ENCODE measurements at regions not wholly inside any gene's neighbourhood (a gene's known extent, or its start where the extent isn't known, plus 50 kb on each side); places are given as distances from the start of the nearest gene placed in this dataset.

GRCh38 chr2:100645695-100646429 is 83.1 kb downstream of the PDCL3 start:
- no peak for TF ChIP-seq JUND (IDR thresholded peaks at IDR 0.05; ENCODE audit: low read depth)
- no peak for DNase-seq (ENCODE audit: low read depth in 1 of 2, low spot score in 1 of 2)
- in situ Hi-C loops (cut with HindIII; ENCODE audit: low pct_unique_long_range_greater_than_20kb, low sequenced_read_pairs): no loop called here

- no peak for TF ChIP-seq JUND (IDR thresholded peaks at IDR 0.05; ENCODE audit: low read depth)
- DNase-seq (ENCODE audit: low read depth in 1 of 2, low spot score in 1 of 2): no peak
- in situ Hi-C loops (cut with HindIII; ENCODE audit: low pct_unique_long_range_greater_than_20kb, low sequenced_read_pairs): no loop called here
Measured at GRCh38 chr2:100647709-100648108, 84.9 kb downstream of the PDCL3 start.

DNA sequence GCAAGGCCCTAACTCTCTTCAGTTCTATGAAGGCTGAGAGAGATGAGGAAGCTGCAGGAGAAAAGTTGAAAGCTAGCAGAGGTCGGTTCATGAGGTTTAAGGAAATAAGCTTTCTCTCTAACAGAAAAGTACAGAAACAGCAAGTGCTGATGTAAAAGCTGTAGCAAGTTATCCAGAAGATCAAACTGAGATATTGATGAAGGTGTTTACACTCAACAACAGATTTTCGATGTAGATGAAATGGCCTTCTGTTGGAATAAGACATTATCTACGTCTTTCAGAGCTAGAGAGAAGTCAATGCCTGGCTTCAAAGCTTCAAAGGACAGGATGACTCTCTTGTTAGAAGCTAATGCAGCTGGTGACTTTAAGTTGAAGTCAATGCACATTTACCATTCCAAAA is 87.4 kb downstream of the PDCL3 start:
- no peak for DNase-seq (ENCODE audit: low read depth in 1 of 2, low spot score in 1 of 2)
- in situ Hi-C loops (cut with HindIII; ENCODE audit: low pct_unique_long_range_greater_than_20kb, low sequenced_read_pairs): no loop called here
- no peak for TF ChIP-seq JUND (IDR thresholded peaks at IDR 0.05; ENCODE audit: low read depth)

DNA sequence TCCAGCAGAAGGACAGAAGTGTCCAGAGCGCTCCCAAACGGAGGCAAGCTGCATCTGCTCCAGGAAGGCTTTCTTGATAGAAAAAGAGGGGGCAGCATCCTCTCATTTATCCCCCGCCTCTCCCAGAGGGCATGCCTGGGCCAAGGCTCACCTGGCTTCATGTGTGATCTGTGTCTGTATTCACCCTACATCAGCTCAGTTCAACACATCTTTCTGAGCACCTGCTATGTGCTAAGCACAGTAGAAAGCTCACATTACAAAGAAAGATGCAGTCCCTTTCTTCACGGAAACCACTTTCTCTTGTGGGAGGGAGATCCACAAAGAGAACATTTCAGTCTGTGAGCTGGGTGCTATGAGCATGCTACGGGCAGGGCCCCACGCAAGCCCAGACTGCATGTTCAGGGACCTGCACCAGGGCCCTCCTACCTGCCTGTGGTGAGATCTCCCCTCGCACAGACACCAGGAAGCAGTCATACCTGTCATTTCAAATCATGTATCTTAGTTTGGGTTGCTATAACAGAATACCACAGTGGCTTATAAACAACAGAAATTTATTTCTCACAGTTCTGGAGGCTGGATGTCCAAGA is 90.7 kb downstream of the PDCL3 start:
- in situ Hi-C loops (cut with HindIII; ENCODE audit: low pct_unique_long_range_greater_than_20kb, low sequenced_read_pairs): no loop called here
- TF ChIP-seq JUND (IDR thresholded peaks at IDR 0.05; ENCODE audit: low read depth): no peak
- DNase-seq (ENCODE audit: low read depth in 1 of 2, low spot score in 1 of 2): no peak

GRCh38 chr2:100654611-100655010 is 91.8 kb downstream of the PDCL3 start:
- in situ Hi-C loops (cut with HindIII; ENCODE audit: low pct_unique_long_range_greater_than_20kb, low sequenced_read_pairs): no loop called here
- no peak for TF ChIP-seq JUND (IDR thresholded peaks at IDR 0.05; ENCODE audit: low read depth)
- no peak for DNase-seq (ENCODE audit: low read depth in 1 of 2, low spot score in 1 of 2)

GRCh38 chr2:100655446-100655845 is 92.7 kb downstream of the PDCL3 start:
- in situ Hi-C loops (cut with HindIII; ENCODE audit: low pct_unique_long_range_greater_than_20kb, low sequenced_read_pairs): no loop called here
- DNase-seq (ENCODE audit: low read depth in 1 of 2, low spot score in 1 of 2): no peak

DNA sequence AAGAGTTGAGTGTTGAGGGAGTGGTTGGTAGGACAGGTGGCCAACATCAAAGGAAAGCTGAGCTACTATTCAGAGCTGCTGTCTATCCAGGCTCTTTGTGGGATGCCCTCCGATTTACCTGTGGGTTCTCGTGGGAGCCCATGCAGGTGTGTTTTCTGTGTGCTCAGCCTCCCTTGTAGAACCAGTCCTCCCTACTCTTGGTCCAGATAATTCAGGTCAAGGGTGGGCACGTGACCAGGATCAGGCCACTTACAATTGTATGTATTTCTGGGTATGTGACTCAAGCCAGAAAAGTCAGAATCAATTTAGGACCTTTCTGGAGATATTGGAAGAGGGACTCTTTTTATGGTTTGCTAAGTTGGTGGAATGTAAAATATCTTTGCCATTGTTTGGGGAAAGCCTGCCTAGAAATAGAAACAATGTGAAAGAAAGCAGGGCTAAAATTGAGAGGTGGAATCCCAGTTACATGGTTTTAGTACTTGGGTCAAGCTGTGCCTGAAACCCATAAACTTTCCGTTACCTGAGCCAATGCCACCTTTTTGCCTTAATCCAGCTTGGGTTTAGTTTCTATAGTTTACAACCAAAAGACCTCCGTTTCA is 93.2 kb downstream of the PDCL3 start:
- in situ Hi-C loops (cut with HindIII; ENCODE audit: low pct_unique_long_range_greater_than_20kb, low sequenced_read_pairs): no loop called here
- peak in 1 of 2 experiments; percentile 3 for DNase-seq (ENCODE audit: low read depth in 1 of 2, low spot score in 1 of 2)
- no peak for TF ChIP-seq JUND (IDR thresholded peaks at IDR 0.05; ENCODE audit: low read depth)

More at GRCh38 chr2:100655446-100655845, 92.7 kb downstream of the PDCL3 start:
- TF ChIP-seq JUND (IDR thresholded peaks at IDR 0.05; ENCODE audit: low read depth): no peak

GRCh38 chr2:100658017-100658416 is 95.2 kb downstream of the PDCL3 start:
- no peak for DNase-seq (ENCODE audit: low read depth in 1 of 2, low spot score in 1 of 2)
- no peak for TF ChIP-seq JUND (IDR thresholded peaks at IDR 0.05; ENCODE audit: low read depth)
- in situ Hi-C loops (cut with HindIII; ENCODE audit: low pct_unique_long_range_greater_than_20kb, low sequenced_read_pairs): no loop called here

DNA sequence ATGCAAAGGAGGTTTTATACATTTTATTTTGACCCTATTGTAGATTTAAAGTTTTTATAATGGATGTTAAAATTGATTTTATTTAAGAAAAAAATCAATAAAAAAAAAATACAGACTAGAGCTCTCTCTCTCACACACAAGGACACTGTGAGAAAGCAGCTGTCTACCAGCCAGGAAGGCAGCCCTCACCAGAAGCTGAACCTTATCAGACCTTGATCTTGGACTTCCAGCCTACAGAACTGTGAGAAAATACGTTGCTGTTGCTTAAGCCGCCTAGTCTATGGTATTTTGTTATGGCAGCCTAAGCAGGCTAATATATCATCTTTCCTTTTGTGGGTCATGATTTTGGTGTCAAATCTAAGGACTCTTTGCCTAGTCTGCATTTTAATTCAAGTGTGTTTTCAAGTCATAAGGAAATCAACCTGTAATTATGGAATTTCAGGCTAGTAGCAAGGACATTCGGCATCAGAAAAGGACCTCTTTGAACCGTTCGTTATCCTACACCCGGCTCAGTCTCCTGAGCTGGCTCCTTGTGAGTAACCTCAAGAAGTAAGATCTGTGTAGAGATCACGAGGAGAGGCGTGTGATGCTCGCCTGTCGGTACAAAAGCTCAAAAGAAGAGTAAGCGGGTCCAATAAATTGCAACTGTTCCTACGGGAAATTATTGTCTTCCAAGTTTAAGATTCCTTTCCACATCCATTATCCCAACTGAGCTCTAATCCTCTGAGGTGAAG is 98.2 kb downstream of the PDCL3 start:
- no peak for TF ChIP-seq JUND (IDR thresholded peaks at IDR 0.05; ENCODE audit: low read depth)
- DNase-seq (ENCODE audit: low read depth in 1 of 2, low spot score in 1 of 2): no peak
- in situ Hi-C loops (cut with HindIII; ENCODE audit: low pct_unique_long_range_greater_than_20kb, low sequenced_read_pairs): no loop called here

DNA sequence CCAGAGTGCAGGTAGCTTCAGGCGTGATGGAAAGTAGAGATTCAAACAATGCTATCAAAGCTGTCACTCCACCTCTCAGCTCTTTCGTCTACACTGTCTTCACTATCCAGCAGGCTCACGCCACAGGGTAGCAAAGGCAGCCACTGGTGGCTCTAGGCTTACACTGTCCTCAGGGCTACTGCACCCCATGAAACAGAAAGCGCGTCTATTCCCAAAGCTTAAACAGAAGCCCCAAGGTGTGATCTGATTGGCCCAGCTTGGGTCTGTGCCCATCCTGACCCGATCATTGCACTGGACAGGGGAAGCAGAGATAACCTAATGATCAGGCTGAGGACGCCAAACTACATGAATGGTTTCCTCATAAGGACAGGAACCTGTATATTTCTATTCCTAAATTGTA is 100.1 kb downstream of the PDCL3 start:
- in situ Hi-C loops (cut with HindIII; ENCODE audit: low pct_unique_long_range_greater_than_20kb, low sequenced_read_pairs): no loop called here
- TF ChIP-seq JUND (IDR thresholded peaks at IDR 0.05; ENCODE audit: low read depth): no peak
- no peak for DNase-seq (ENCODE audit: low read depth in 1 of 2, low spot score in 1 of 2)

- no peak for DNase-seq (ENCODE audit: low read depth in 1 of 2, low spot score in 1 of 2)
- in situ Hi-C loops (cut with HindIII; ENCODE audit: low pct_unique_long_range_greater_than_20kb, low sequenced_read_pairs): no loop called here
- TF ChIP-seq JUND (IDR thresholded peaks at IDR 0.05; ENCODE audit: low read depth): no peak
Measured at GRCh38 chr2:100664021-100664755, 101.4 kb downstream of the PDCL3 start.

DNA sequence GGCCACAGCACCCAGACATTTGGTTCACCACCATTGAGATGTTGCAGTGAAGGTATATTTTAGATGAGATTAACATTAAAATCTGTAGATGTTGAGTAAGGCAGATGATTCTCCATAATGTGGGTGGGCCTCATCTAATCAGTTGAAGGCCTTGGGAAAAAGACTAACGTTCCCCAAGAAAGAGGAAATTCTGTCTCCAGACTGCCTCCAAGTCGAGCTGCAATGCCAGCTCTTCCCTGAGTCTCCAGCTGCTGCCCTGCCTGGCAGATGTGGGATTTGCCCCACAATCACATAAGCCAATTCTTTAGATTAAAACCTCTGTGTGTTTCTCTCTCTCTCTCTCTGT is 101.9 kb downstream of the PDCL3 start:
- in situ Hi-C loops (cut with HindIII; ENCODE audit: low pct_unique_long_range_greater_than_20kb, low sequenced_read_pairs): no loop called here
- no peak for TF ChIP-seq JUND (IDR thresholded peaks at IDR 0.05; ENCODE audit: low read depth)

More for the DNA sequence above, 101.9 kb downstream of the PDCL3 start:
- no peak for DNase-seq (ENCODE audit: low read depth in 1 of 2, low spot score in 1 of 2)
